HL-60 (cell line): ENCODE measurements at regions not wholly inside any gene's neighbourhood (a gene's known extent, or its start where the extent isn't known, plus 50 kb on each side); places are given as distances from the start of the nearest gene placed in this dataset.
"Not testable (repeated sequence)": the region's sequence is repeated elsewhere in the genome, so short reads cannot be mapped to it uniquely, and the experiment has no call there.

Experiments
- DNase-seq, 2 experiments: peaks; one replicate each; pipeline ENCODE4 v3.0.0-alpha.2; 2010 to 2020; ENCODE audit warnings: low read depth in 1 of 2, low spot score in 1 of 2
- H3K27ac ChIP-seq: fragments of 250-450 bp; sonication (Bioruptor Pico); replicated peaks from 2 replicates; pipeline ENCODE4 v1.5.1; 2020; ENCODE audit warnings: mild to moderate bottlenecking, moderate library complexity
- H3K27me3 ChIP-seq: fragments of 250-450 bp; sonication (Bioruptor Pico); 2 replicates; pipeline ENCODE4 v1.5.1; 2021; ENCODE audit warnings: mild to moderate bottlenecking, moderate library complexity; ENCODE audit not compliant: insufficient read depth, poor library complexity, severe bottlenecking
- H3K4me3 ChIP-seq: replicated peaks from 2 replicates; pipeline ENCODE4 v1.5.1; 2011; ENCODE audit warnings: mild to moderate bottlenecking, control low read depth, low read length; ENCODE audit not compliant: insufficient read depth
- GABPA ChIP-seq: IDR thresholded peaks from 2 replicates; pipeline ENCODE4 v1.6.1; 2012; ENCODE audit warnings: low read depth
- POLR2AphosphoS5 ChIP-seq: IDR thresholded peaks from 2 replicates; pipeline ENCODE4 v1.6.1; 2012; ENCODE audit warnings: low read depth
- REST ChIP-seq: IDR thresholded peaks from 2 replicates; pipeline ENCODE4 v1.6.1; 2012; ENCODE audit warnings: low read depth; ENCODE audit not compliant: insufficient replicate concordance
- SPI1 ChIP-seq: IDR thresholded peaks from 2 replicates; pipeline ENCODE4 v1.6.1; 2012; ENCODE audit warnings: low read depth, mild to moderate bottlenecking, borderline replicate concordance
- TF ChIP-seq, protein P1 (sequence below): IDR thresholded peaks from one replicate; pipeline ENCODE4 v1.5.1; 2011; ENCODE audit warnings: low read length, control low read depth, inconsistent platforms; ENCODE audit not compliant: insufficient read depth

- Histone ChIP-seq H3K4me3 (no peak overlapping the region), H3K27me3 (no peaks in the 10 kb centered on the region), H3K27ac (no peak overlapping the region)
- DNase-seq = no peak
- TF ChIP-seq SPI1 (no peak), POLR2AphosphoS5 (no peak), GABPA (no peak), REST (no peak)
- TF ChIP-seq, protein P1, sequence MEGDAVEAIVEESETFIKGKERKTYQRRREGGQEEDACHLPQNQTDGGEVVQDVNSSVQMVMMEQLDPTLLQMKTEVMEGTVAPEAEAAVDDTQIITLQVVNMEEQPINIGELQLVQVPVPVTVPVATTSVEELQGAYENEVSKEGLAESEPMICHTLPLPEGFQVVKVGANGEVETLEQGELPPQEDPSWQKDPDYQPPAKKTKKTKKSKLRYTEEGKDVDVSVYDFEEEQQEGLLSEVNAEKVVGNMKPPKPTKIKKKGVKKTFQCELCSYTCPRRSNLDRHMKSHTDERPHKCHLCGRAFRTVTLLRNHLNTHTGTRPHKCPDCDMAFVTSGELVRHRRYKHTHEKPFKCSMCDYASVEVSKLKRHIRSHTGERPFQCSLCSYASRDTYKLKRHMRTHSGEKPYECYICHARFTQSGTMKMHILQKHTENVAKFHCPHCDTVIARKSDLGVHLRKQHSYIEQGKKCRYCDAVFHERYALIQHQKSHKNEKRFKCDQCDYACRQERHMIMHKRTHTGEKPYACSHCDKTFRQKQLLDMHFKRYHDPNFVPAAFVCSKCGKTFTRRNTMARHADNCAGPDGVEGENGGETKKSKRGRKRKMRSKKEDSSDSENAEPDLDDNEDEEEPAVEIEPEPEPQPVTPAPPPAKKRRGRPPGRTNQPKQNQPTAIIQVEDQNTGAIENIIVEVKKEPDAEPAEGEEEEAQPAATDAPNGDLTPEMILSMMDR = no peak
Measured at GRCh38 chr21:38088916-38089762, 167.7 kb upstream of the KCNJ15 start.

DNA sequence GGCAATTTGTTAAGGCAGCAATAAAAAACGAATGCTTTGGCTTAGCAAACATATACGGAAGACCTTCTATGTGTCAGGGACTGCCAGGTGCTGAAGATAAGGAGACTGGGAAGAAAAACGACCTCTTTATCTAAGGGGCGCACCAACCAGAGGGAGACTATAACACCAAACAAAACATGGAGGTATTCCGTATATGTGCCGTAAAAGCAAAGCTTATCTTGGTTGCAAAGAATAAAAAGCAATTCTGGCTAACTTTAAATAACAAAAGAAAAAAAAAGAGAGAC lies 167.1 kb upstream of the KCNJ15 start:
- no peak for TF ChIP-seq POLR2AphosphoS5
- no peak for TF ChIP-seq REST
- TF ChIP-seq SPI1 = no peak
- TF ChIP-seq, protein P1 = no peak
- TF ChIP-seq GABPA = no peak
- no peak for DNase-seq
- Histone ChIP-seq H3K27me3 (no peaks in the 10 kb centered on the region), H3K4me3 (no peak overlapping the region), H3K27ac (no peak overlapping the region)

GRCh38 chr21:38091061-38091460 lies 165.7 kb upstream of the KCNJ15 start:
- not testable (repeated sequence) for H3K4me3 ChIP-seq, DNase-seq, H3K27me3 ChIP-seq, H3K27ac ChIP-seq

GRCh38 chr21:38092051-38092450 lies 164.7 kb upstream of the KCNJ15 start:
- Histone ChIP-seq H3K27me3 (no peaks in the 10 kb centered on the region), H3K4me3 (no peak overlapping the region), H3K27ac (no peak overlapping the region)
- DNase-seq = no peak
- TF ChIP-seq REST (no peak), POLR2AphosphoS5 (no peak), GABPA (no peak), SPI1 (no peak)
- TF ChIP-seq, protein P1 = no peak
